HCT116 (cell line): ENCODE measurements at regions not wholly inside any gene's neighbourhood (a gene's known extent, or its start where the extent isn't known, plus 50 kb on each side); places are given as distances from the start of the nearest gene placed in this dataset.

Source experiments
- ATAC-seq: fragments of 200-7000 bp; cut with Tn5 transposase; 2 replicates; pipeline ENCODE4 v1.9.1; 2020; ENCODE audit warnings: mild to moderate bottlenecking, moderate library complexity
- BruUV-seq: library from RNA; stranded (reverse); fragments of 400-500 nt; replicated peaks from 2 replicates; lab custom pipeline; 2021; lab: Mats Ljungman, UMichigan
- CTCF ChIA-PET: fragments of 300-600 bp; sonication (Branson Sonifier 250); formaldehyde crosslinking; loops from one replicate; lab custom pipeline; 2021; ENCODE audit warnings: antibody characterized with exemption; lab: Charles Lee
- POLR2A ChIA-PET: fragments of 300-600, 350-600 bp; sonication (Branson Sonifier 250); formaldehyde crosslinking; loops from one replicate; lab custom pipeline; 2021; ENCODE audit warnings: antibody characterized with exemption; lab: Charles Lee
- RAD21 ChIA-PET, 2 experiments: fragments of 300-600 bp; sonication (Branson Sonifier 250); formaldehyde crosslinking; loops; one replicate each; lab custom pipeline; 2023; ENCODE audit warnings: low total read pairs in 2 of 2; ENCODE audit not compliant: uncharacterized antibody in 2 of 2, unreplicated experiment in 2 of 2, low non-redundant PET in 1 of 2; lab: Charles Lee
- DNase-seq: peaks from one replicate; pipeline ENCODE4 v3.0.0-alpha.2; 2010; ENCODE audit warnings: low read depth, low spot score
- H2AFZ ChIP-seq: fragments of 200-600 bp; shearing (Covaris generic), sonication (generic); 2 replicates; pipeline ENCODE4 v1.6.1; 2017; ENCODE audit warnings: low read depth, mixed run types, mixed read lengths, antibody characterized with exemption, low read length; ENCODE audit not compliant: poor library complexity, severe bottlenecking
- H3K27ac ChIP-seq: 2 replicates; pipeline ENCODE4 v1.5.1; 2012; ENCODE audit warnings: low read depth, low read length
- H3K27me3 ChIP-seq: fragments of 200-600 bp; sonication (generic); 2 replicates; pipeline ENCODE4 v1.6.1; 2016; ENCODE audit warnings: mixed run types, low read length, mixed read lengths; ENCODE audit not compliant: insufficient read depth
- H3K36me3 ChIP-seq, 2 experiments: fragments of 200-500 bp in 1 of 2; fragments of 200-600 bp in 1 of 2; sonication (Bioruptor generic) in 1 of 2; sonication (generic) in 1 of 2; 2 replicates each; pipeline versions ENCODE4 v1.5.1 to v1.6.1; 2014 to 2016; ENCODE audit warnings: low read length in 2 of 2, inconsistent platforms in 1 of 2, mixed read lengths in 1 of 2, mixed run types in 1 of 2; ENCODE audit not compliant: insufficient read depth in 2 of 2, control insufficient read depth in 1 of 2
- H3K4me1 ChIP-seq, 2 experiments: fragments of 200-600 bp in 1 of 2; sonication (generic) in 1 of 2; 2 replicates each; pipeline versions ENCODE4 v1.5.1 to v1.6.1; 2012 to 2017; ENCODE audit warnings: low read length in 2 of 2, inconsistent platforms in 1 of 2, mild to moderate bottlenecking in 1 of 2, mixed read lengths in 1 of 2, mixed run types in 1 of 2, moderate library complexity in 1 of 2; ENCODE audit not compliant: insufficient read depth in 2 of 2, control insufficient read depth in 1 of 2
- H3K4me2 ChIP-seq: fragments of 200-600 bp; sonication (generic); 2 replicates; pipeline ENCODE4 v1.6.1; 2017; ENCODE audit warnings: mixed run types, low read length, mixed read lengths
- H3K4me3 ChIP-seq, 2 experiments: fragments of 200-600 bp in 1 of 2; sonication (generic) in 1 of 2; replicated peaks in 1 of 2; 2 replicates each; pipeline ENCODE4 v1.5.1; 2011 to 2016; ENCODE audit warnings: low read length in 2 of 2, control low read depth in 1 of 2, low read depth in 1 of 2, mild to moderate bottlenecking in 1 of 2, mixed read lengths in 1 of 2, mixed run types in 1 of 2
- H3K79me2 ChIP-seq: fragments of 200-600 bp; sonication (generic); 2 replicates; pipeline ENCODE4 v1.6.1; 2017; ENCODE audit warnings: mild to moderate bottlenecking, mixed run types, low read length, moderate library complexity, mixed read lengths; ENCODE audit not compliant: insufficient read depth
- H3K9ac ChIP-seq: fragments of 200-600 bp; sonication (generic); 2 replicates; pipeline ENCODE4 v1.6.1; 2016; ENCODE audit warnings: low read length, mixed read lengths
- H3K9me2 ChIP-seq: fragments of 200-600 bp; sonication (generic), shearing (Covaris generic); 2 replicates; pipeline ENCODE4 v1.6.1; 2017; ENCODE audit warnings: mixed run types, mild to moderate bottlenecking, moderate library complexity; ENCODE audit not compliant: insufficient read depth
- H3K9me3 ChIP-seq, 2 experiments: fragments of 200-500 bp in 1 of 2; fragments of 200-600 bp in 1 of 2; sonication (Bioruptor generic) in 1 of 2; sonication (generic) in 1 of 2; 2 replicates each; pipeline ENCODE4 v1.6.1; 2014 to 2017; ENCODE audit warnings: low read length in 2 of 2, mixed read lengths in 2 of 2, inconsistent platforms in 1 of 2, low read depth in 1 of 2, mild to moderate bottlenecking in 1 of 2, mixed run types in 1 of 2, moderate library complexity in 1 of 2; ENCODE audit not compliant: control insufficient read depth in 1 of 2, insufficient read depth in 1 of 2
- H4K20me1 ChIP-seq: fragments of 200-600 bp; sonication (generic), shearing (Covaris generic); 2 replicates; pipeline ENCODE4 v1.6.1; 2017; ENCODE audit warnings: mixed run types, mild to moderate bottlenecking, moderate library complexity; ENCODE audit not compliant: insufficient read depth
- CBX3 ChIP-seq: IDR thresholded peaks from 2 replicates; pipeline ENCODE4 v1.6.1; 2012; ENCODE audit warnings: low read depth
- CEBPB ChIP-seq: IDR thresholded peaks from 2 replicates; pipeline ENCODE4 v1.6.1; 2012; ENCODE audit warnings: low read depth
- EGR1 ChIP-seq: IDR thresholded peaks from 2 replicates; pipeline ENCODE4 v1.6.1; 2012; ENCODE audit warnings: low read depth
- EZH2 ChIP-seq: fragments of 200-600 bp; sonication (generic); IDR thresholded peaks from 2 replicates; pipeline ENCODE4 v1.6.1; 2017; ENCODE audit warnings: antibody characterized with exemption, mixed run types
- EZH2phosphoT487 ChIP-seq: fragments of 200-600 bp; IDR thresholded peaks from 2 replicates; pipeline ENCODE4 v1.6.1; 2018; ENCODE audit warnings: antibody characterized with exemption, borderline replicate concordance
- JUND ChIP-seq: IDR thresholded peaks from 2 replicates; pipeline ENCODE4 v1.6.1; 2012
- POLR2AphosphoS5 ChIP-seq: IDR thresholded peaks from 2 replicates; pipeline ENCODE4 v1.6.1; 2011; ENCODE audit warnings: mild to moderate bottlenecking, low read depth, low read length, moderate library complexity
- SIN3A ChIP-seq: IDR thresholded peaks from 2 replicates; pipeline ENCODE4 v1.6.1; 2012; ENCODE audit warnings: low read depth
- SP1 ChIP-seq: IDR thresholded peaks from 2 replicates; pipeline ENCODE4 v1.6.1; 2012; ENCODE audit warnings: low read depth
- intact Hi-C: fragments of 100-400 bp; cut with micrococcal nuclease; formaldehyde crosslinking; loops from 2 replicates; pipeline ENCODE4 v1.10.0; 2022
- TF ChIP-seq, protein P1 (sequence below): IDR thresholded peaks from 2 replicates; pipeline ENCODE4 v1.6.1; 2012; ENCODE audit warnings: low read depth
- TF ChIP-seq, protein P2 (sequence below), 3 experiments: fragments of 200-600 bp in 1 of 3; sonication (generic) in 1 of 3; IDR thresholded peaks in 2 of 3; conservative IDR thresholded peaks in 1 of 3; 2 replicates each; pipeline ENCODE4 v1.5.1; 2012 to 2017; ENCODE audit warnings: low read depth in 2 of 3, low read length in 2 of 3, antibody characterized with exemption in 1 of 3, borderline replicate concordance in 1 of 3, control low read depth in 1 of 3, mild to moderate bottlenecking in 1 of 3, mixed read lengths in 1 of 3, mixed run types in 1 of 3, moderate library complexity in 1 of 3; ENCODE audit not compliant: insufficient read depth in 1 of 3
- TF ChIP-seq, protein P3 (sequence below): IDR thresholded peaks from 2 replicates; pipeline ENCODE4 v1.6.1; 2012

DNA sequence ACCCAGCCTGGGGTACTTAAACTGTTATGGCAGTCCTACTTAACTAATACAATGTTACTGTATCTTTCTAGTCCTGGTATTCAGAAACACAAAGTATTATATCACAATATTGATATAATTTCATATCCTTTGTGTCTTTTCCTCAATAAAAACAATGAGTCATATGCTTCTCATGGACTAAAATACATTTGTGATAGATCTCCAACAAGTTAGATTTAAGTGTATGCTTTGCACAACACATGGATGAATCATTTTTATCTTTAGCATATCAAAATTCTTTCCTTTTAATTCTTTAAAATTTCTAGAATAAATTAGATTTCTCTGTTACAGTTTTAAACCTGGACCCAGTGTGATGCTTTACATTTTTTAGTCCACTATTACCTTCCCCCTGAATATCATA, 1357.8 kb upstream of the ATXN8OS start:
- intact Hi-C loops, result no loop called here
- ChIA-PET CTCF (no interaction called here), POLR2A (no interaction called here), RAD21 (no interaction called here)
- no peak for DNase-seq
- Histone ChIP-seq H3K27ac (no peak overlapping the region), H3K4me1 (no peaks in the 10 kb centered on the region), H3K79me2 (no peaks in the 10 kb centered on the region), H2AFZ (no peak overlapping the region), H3K9me3 (0 out of 4 replicates have a peak, but pooled peaks cover 0 to 3% of the 10 kb centered on the region in 2 experiments), H3K4me3 (no peak overlapping the region), H3K27me3 (no peaks in the 10 kb centered on the region), H3K9ac (no peak overlapping the region), H4K20me1 (no peaks in the 10 kb centered on the region), H3K9me2 (no peaks in the 10 kb centered on the region), H3K4me2 (no peak overlapping the region), H3K36me3 (no peaks in the 10 kb centered on the region)
- no TSS peak for BruUV-seq
- TF ChIP-seq SP1, result no peak
- no peak for TF ChIP-seq EZH2phosphoT487
- TF ChIP-seq JUND, result no peak
- no peak for TF ChIP-seq CEBPB
- no peak for TF ChIP-seq POLR2AphosphoS5
- TF ChIP-seq, protein P1, sequence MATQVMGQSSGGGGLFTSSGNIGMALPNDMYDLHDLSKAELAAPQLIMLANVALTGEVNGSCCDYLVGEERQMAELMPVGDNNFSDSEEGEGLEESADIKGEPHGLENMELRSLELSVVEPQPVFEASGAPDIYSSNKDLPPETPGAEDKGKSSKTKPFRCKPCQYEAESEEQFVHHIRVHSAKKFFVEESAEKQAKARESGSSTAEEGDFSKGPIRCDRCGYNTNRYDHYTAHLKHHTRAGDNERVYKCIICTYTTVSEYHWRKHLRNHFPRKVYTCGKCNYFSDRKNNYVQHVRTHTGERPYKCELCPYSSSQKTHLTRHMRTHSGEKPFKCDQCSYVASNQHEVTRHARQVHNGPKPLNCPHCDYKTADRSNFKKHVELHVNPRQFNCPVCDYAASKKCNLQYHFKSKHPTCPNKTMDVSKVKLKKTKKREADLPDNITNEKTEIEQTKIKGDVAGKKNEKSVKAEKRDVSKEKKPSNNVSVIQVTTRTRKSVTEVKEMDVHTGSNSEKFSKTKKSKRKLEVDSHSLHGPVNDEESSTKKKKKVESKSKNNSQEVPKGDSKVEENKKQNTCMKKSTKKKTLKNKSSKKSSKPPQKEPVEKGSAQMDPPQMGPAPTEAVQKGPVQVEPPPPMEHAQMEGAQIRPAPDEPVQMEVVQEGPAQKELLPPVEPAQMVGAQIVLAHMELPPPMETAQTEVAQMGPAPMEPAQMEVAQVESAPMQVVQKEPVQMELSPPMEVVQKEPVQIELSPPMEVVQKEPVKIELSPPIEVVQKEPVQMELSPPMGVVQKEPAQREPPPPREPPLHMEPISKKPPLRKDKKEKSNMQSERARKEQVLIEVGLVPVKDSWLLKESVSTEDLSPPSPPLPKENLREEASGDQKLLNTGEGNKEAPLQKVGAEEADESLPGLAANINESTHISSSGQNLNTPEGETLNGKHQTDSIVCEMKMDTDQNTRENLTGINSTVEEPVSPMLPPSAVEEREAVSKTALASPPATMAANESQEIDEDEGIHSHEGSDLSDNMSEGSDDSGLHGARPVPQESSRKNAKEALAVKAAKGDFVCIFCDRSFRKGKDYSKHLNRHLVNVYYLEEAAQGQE, result no peak
- no peak for TF ChIP-seq EGR1
- TF ChIP-seq, protein P2, sequence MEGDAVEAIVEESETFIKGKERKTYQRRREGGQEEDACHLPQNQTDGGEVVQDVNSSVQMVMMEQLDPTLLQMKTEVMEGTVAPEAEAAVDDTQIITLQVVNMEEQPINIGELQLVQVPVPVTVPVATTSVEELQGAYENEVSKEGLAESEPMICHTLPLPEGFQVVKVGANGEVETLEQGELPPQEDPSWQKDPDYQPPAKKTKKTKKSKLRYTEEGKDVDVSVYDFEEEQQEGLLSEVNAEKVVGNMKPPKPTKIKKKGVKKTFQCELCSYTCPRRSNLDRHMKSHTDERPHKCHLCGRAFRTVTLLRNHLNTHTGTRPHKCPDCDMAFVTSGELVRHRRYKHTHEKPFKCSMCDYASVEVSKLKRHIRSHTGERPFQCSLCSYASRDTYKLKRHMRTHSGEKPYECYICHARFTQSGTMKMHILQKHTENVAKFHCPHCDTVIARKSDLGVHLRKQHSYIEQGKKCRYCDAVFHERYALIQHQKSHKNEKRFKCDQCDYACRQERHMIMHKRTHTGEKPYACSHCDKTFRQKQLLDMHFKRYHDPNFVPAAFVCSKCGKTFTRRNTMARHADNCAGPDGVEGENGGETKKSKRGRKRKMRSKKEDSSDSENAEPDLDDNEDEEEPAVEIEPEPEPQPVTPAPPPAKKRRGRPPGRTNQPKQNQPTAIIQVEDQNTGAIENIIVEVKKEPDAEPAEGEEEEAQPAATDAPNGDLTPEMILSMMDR (IDR thresholded peaks at IDR 0.05 in 2 of 3, conservative IDR thresholded peaks at IDR 0.05 in 1 of 3; ENCODE audit: borderline replicate concordance in 1 of 3, insufficient read depth in 1 of 3, low read depth in 2 of 3, low read length in 2 of 3), result no peak
- no peak for TF ChIP-seq SIN3A
- no peak for TF ChIP-seq EZH2
- TF ChIP-seq, protein P3, sequence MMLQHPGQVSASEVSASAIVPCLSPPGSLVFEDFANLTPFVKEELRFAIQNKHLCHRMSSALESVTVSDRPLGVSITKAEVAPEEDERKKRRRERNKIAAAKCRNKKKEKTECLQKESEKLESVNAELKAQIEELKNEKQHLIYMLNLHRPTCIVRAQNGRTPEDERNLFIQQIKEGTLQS, result no peak
- no peak for TF ChIP-seq CBX3
- no peak for ATAC-seq
